Mucosa of descending colon (tissue), 3 donors: ENCODE measurements at regions not wholly inside any gene's neighbourhood (a gene's known extent, or its start where the extent isn't known, plus 50 kb on each side); places are given as distances from the start of the nearest gene placed in this dataset.

ENCODE experiments used
- ATAC-seq: fragments of 200-7000 bp; cut with Tn5 transposase; one replicate; pipeline ENCODE4 v1.9.1; 2020; ENCODE audit warnings: mild to moderate bottlenecking, moderate library complexity
- DNase-seq, 3 donors: peaks; one replicate each; pipeline ENCODE4 v3.0.0-alpha.2; 2020
- H3K36me3 ChIP-seq: fragments of 200-600 bp; one replicate; pipeline ENCODE4 v1.8.0; 2021; ENCODE audit warnings: low read depth, mild to moderate bottlenecking
- H3K4me1 ChIP-seq: fragments of 200-600 bp; one replicate; pipeline ENCODE4 v1.8.0; 2021; ENCODE audit warnings: low read depth, mild to moderate bottlenecking
- H3K4me3 ChIP-seq: fragments of 200-600 bp; one replicate; pipeline ENCODE4 v1.8.0; 2021; ENCODE audit warnings: mild to moderate bottlenecking
- H3K9me3 ChIP-seq: fragments of 200-600 bp; one replicate; pipeline ENCODE4 v1.8.0; 2021; ENCODE audit warnings: mild to moderate bottlenecking
- CTCF ChIP-seq: fragments of 200-600 bp; IDR thresholded peaks from one replicate; pipeline ENCODE4 v1.8.0; 2022; ENCODE audit warnings: antibody characterized with exemption, mild to moderate bottlenecking
- intact Hi-C, 2 donors: fragments of 100-400 bp; cut with DNase I in 1 of 2; cut with micrococcal nuclease in 1 of 2; formaldehyde crosslinking; loops; one replicate each; pipeline versions ENCODE4 v1.11.0 to v1.11.1; 2022; cut with DNase I, micrococcal nuclease
- donor health status: DM: no; HTN: no; CAD: no; lungs with moderate emphysema.
- donor health status: DM: no; HTN: no; CAD: no.
- donor health status: DM: no; HTN: yes; CAD: no.

- ATAC-seq: no peak
- TF ChIP-seq CTCF: no peak
- H3K36me3 ChIP-seq: no peaks in the 10 kb centered on the region
- intact Hi-C loops: no loop called here
- DNase-seq: no peak
- no peaks in the 10 kb centered on the region for H3K4me1 ChIP-seq
- no peaks in the 10 kb centered on the region for H3K9me3 ChIP-seq
- H3K4me3 ChIP-seq: no peak overlapping the region
Observed at GRCh38 chr5:15234911-15235310, 265.1 kb upstream of the FBXL7 start.

DNA sequence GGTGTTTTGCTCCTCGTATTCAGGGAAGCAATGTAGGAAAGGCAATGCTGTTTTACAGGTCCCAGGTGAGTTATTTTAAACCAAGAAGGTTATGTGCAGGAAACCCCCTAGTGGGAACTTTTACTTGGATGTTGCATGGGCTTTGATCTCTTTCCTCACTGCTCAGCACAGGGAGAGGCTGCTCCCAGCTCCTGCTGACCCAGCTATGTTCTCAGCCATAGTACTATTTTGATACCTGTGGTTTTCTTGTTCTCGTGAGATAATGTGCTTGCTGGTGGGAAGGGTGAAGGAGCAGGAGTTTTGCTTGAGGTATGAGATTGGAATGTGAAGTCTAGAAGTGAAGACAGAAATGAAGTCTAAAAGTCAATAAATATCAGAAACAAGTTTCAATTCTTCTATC is 265.6 kb upstream of the FBXL7 start:
- no peak overlapping the region for H3K4me3 ChIP-seq
- H3K9me3 ChIP-seq: no peaks in the 10 kb centered on the region
- no peak for TF ChIP-seq CTCF
- no peaks in the 10 kb centered on the region for H3K36me3 ChIP-seq
- DNase-seq: no peak
- no peak for ATAC-seq
- intact Hi-C loops: no loop called here
- H3K4me1 ChIP-seq: no peaks in the 10 kb centered on the region

GRCh38 chr5:15233566-15233965 is 266.4 kb upstream of the FBXL7 start:
- DNase-seq: no peak
- intact Hi-C loops: no loop called here
- no peak for TF ChIP-seq CTCF

GRCh38 chr5:15222156-15222555 is 277.8 kb upstream of the FBXL7 start:
- no peaks in the 10 kb centered on the region for H3K9me3 ChIP-seq

More at GRCh38 chr5:15233566-15233965, 266.4 kb upstream of the FBXL7 start:
- Histone ChIP-seq H3K36me3 (no peaks in the 10 kb centered on the region), H3K4me1 (no peaks in the 10 kb centered on the region), H3K4me3 (no peak overlapping the region), H3K9me3 (no peaks in the 10 kb centered on the region)
- ATAC-seq: no peak

GRCh38 chr5:15220642-15221173 is 279.3 kb upstream of the FBXL7 start:
- intact Hi-C loops: no loop called here
- Histone ChIP-seq H3K4me3 (no peak overlapping the region), H3K9me3 (no peaks in the 10 kb centered on the region), H3K36me3 (no peaks in the 10 kb centered on the region), H3K4me1 (no peaks in the 10 kb centered on the region)
- TF ChIP-seq CTCF: no peak
- DNase-seq (no peak), ATAC-seq (no peak)

More at GRCh38 chr5:15222156-15222555, 277.8 kb upstream of the FBXL7 start:
- no peak for ATAC-seq
- DNase-seq: no peak
- no peak overlapping the region for H3K4me3 ChIP-seq
- TF ChIP-seq CTCF: no peak
- H3K36me3 ChIP-seq: no peaks in the 10 kb centered on the region
- intact Hi-C loops: no loop called here
- no peaks in the 10 kb centered on the region for H3K4me1 ChIP-seq

- no peaks in the 10 kb centered on the region for H3K9me3 ChIP-seq
- ATAC-seq: no peak
- intact Hi-C loops: no loop called here
- TF ChIP-seq CTCF: no peak
- no peak for DNase-seq
- no peak overlapping the region for H3K4me3 ChIP-seq
- H3K4me1 ChIP-seq: no peaks in the 10 kb centered on the region
- no peaks in the 10 kb centered on the region for H3K36me3 ChIP-seq
Observed at GRCh38 chr5:15215056-15215455, 284.9 kb upstream of the FBXL7 start.
